H9 (cell line): ENCODE measurements at regions not wholly inside any gene's neighbourhood (a gene's known extent, or its start where the extent isn't known, plus 50 kb on each side); places are given as distances from the start of the nearest gene placed in this dataset.

Experiments used
- DNase-seq: peaks from one replicate; pipeline ENCODE4 v3.0.0-alpha.2; 2017
- H2AFZ ChIP-seq: one replicate; pipeline ENCODE4 v1.6.1; 2013; ENCODE audit warnings: mild to moderate bottlenecking, low read length, control low read depth, moderate library complexity
- H2AK5ac ChIP-seq: 2 replicates; pipeline ENCODE4 v1.6.1; 2013; ENCODE audit warnings: low read length, control low read depth, mixed read lengths; ENCODE audit not compliant: insufficient read length
- H2BK120ac ChIP-seq: one replicate; pipeline ENCODE4 v1.6.1; 2013; ENCODE audit warnings: low read depth, mild to moderate bottlenecking, low read length, control low read depth, inconsistent platforms; ENCODE audit not compliant: poor library complexity, severe bottlenecking
- H2BK12ac ChIP-seq: 2 replicates; pipeline ENCODE4 v1.6.1; 2013; ENCODE audit warnings: low read length, control low read depth, mixed read lengths, low read depth; ENCODE audit not compliant: insufficient read length
- H2BK15ac ChIP-seq: 2 replicates; pipeline ENCODE4 v1.6.1; 2013; ENCODE audit warnings: low read depth, low read length, control low read depth
- H2BK20ac ChIP-seq: one replicate; pipeline ENCODE4 v1.6.1; 2013; ENCODE audit warnings: low read depth, mild to moderate bottlenecking, low read length, control low read depth, inconsistent platforms; ENCODE audit not compliant: poor library complexity, severe bottlenecking
- H2BK5ac ChIP-seq: 2 replicates; pipeline ENCODE4 v1.6.1; 2013; ENCODE audit warnings: low read length, control low read depth, mixed read lengths; ENCODE audit not compliant: insufficient read length
- H3K14ac ChIP-seq: 2 replicates; pipeline ENCODE4 v1.6.1; 2013; ENCODE audit warnings: low read length, control low read depth; ENCODE audit not compliant: insufficient read depth
- H3K18ac ChIP-seq: 2 replicates; pipeline ENCODE4 v1.6.1; 2013; ENCODE audit warnings: low read depth, mild to moderate bottlenecking, mixed read lengths, low read length, control low read depth; ENCODE audit not compliant: insufficient read length
- H3K23ac ChIP-seq: 2 replicates; pipeline ENCODE4 v1.6.1; 2013; ENCODE audit warnings: low read length, control low read depth, mixed read lengths, low read depth; ENCODE audit not compliant: insufficient read length
- H3K23me2 ChIP-seq: 2 replicates; pipeline ENCODE4 v1.6.1; 2013; ENCODE audit warnings: low read depth, mild to moderate bottlenecking, mixed read lengths, low read length, control low read depth; ENCODE audit not compliant: insufficient read length, poor library complexity, severe bottlenecking
- H3K27ac ChIP-seq: 2 replicates; pipeline ENCODE4 v1.5.1; 2013; ENCODE audit warnings: low read length, control low read depth, mixed read lengths, low read depth; ENCODE audit not compliant: insufficient read length
- H3K27me3 ChIP-seq: 2 replicates; pipeline ENCODE4 v1.6.1; 2013; ENCODE audit warnings: low read length, control low read depth, inconsistent platforms; ENCODE audit not compliant: insufficient read depth
- H3K4ac ChIP-seq: 2 replicates; pipeline ENCODE4 v1.6.1; 2013; ENCODE audit warnings: low read depth, mild to moderate bottlenecking, control low read depth, inconsistent platforms, low read length, moderate library complexity
- H3K4me1 ChIP-seq: 2 replicates; pipeline ENCODE4 v1.6.1; 2013; ENCODE audit warnings: low read length, control low read depth, inconsistent platforms; ENCODE audit not compliant: insufficient read depth
- H3K4me2 ChIP-seq: 2 replicates; pipeline ENCODE4 v1.6.1; 2013; ENCODE audit warnings: low read length, control low read depth, mixed read lengths; ENCODE audit not compliant: insufficient read length, insufficient read depth
- H3K56ac ChIP-seq: 2 replicates; pipeline ENCODE4 v1.6.1; 2013; ENCODE audit warnings: low read depth, mild to moderate bottlenecking, mixed read lengths, low read length, control low read depth; ENCODE audit not compliant: insufficient read length
- H3K79me1 ChIP-seq: 2 replicates; pipeline ENCODE4 v1.6.1; 2013; ENCODE audit warnings: low read depth, mild to moderate bottlenecking, moderate library complexity, low read length, control low read depth, inconsistent platforms; ENCODE audit not compliant: insufficient read depth, poor library complexity, severe bottlenecking
- H3K79me2 ChIP-seq: 2 replicates; pipeline ENCODE4 v1.6.1; 2013; ENCODE audit warnings: low read length, control low read depth, inconsistent platforms; ENCODE audit not compliant: insufficient read depth
- H3K9ac ChIP-seq: 2 replicates; pipeline ENCODE4 v1.6.1; 2013; ENCODE audit warnings: low read length, control low read depth, mixed read lengths; ENCODE audit not compliant: insufficient read length; ENCODE audit errors: extremely low read depth
- H3K9me3 ChIP-seq: one replicate; pipeline ENCODE4 v1.6.1; 2013; ENCODE audit warnings: low read depth, low read length, inconsistent platforms; ENCODE audit not compliant: control insufficient read depth
- H3T11ph ChIP-seq: one replicate; pipeline ENCODE4 v1.6.1; 2013; ENCODE audit warnings: mild to moderate bottlenecking, low read length, control low read depth, inconsistent platforms
- H4K20me1 ChIP-seq: one replicate; pipeline ENCODE4 v1.6.1; 2013; ENCODE audit not compliant: control insufficient read depth, insufficient read length, insufficient read depth
- H4K5ac ChIP-seq: 2 replicates; pipeline ENCODE4 v1.6.1; 2013; ENCODE audit warnings: low read depth, mild to moderate bottlenecking, mixed read lengths, low read length, control low read depth; ENCODE audit not compliant: insufficient read length
- H4K8ac ChIP-seq: replicated peaks from 2 replicates; pipeline ENCODE4 v1.6.1; 2013; ENCODE audit warnings: low read length, control low read depth, mixed read lengths, low read depth; ENCODE audit not compliant: insufficient read length
- H4K91ac ChIP-seq: 2 replicates; pipeline ENCODE4 v1.6.1; 2013; ENCODE audit warnings: low read depth, mild to moderate bottlenecking, moderate library complexity, mixed read lengths, low read length, control low read depth; ENCODE audit not compliant: insufficient read length
- H3K27ac Mint-ChIP-seq, 3 experiments: 2 replicates in 2 of 3; 3 replicates in 1 of 3; pipeline ENCODE4 v1.8.0; 2020 to 2021; ENCODE audit warnings: mixed read lengths in 3 of 3, mild to moderate bottlenecking in 1 of 3, moderate library complexity in 1 of 3
- H3K27me3 Mint-ChIP-seq: 2 replicates; pipeline ENCODE4 v1.8.0; 2021; ENCODE audit warnings: low read depth, mild to moderate bottlenecking, moderate library complexity, mixed read lengths
- H3K36me3 Mint-ChIP-seq, 3 experiments: 2 replicates in 2 of 3; 3 replicates in 1 of 3; pipeline ENCODE4 v1.8.0; 2020 to 2021; ENCODE audit warnings: low read depth in 3 of 3, mixed read lengths in 3 of 3; ENCODE audit not compliant: insufficient read depth in 1 of 3
- H3K4me1 Mint-ChIP-seq, 2 experiments: 2 replicates each; pipeline ENCODE4 v1.8.0; 2020; ENCODE audit warnings: mixed read lengths in 2 of 2
- H3K4me3 Mint-ChIP-seq, 2 experiments: 2 replicates in 1 of 2; 3 replicates in 1 of 2; pipeline ENCODE4 v1.8.0; 2020 to 2021; ENCODE audit warnings: mild to moderate bottlenecking in 2 of 2, mixed read lengths in 2 of 2, moderate library complexity in 1 of 2
- H3K9me3 Mint-ChIP-seq, 2 experiments: 2 replicates in 1 of 2; 3 replicates in 1 of 2; pipeline ENCODE4 v1.8.0; 2020; ENCODE audit warnings: mild to moderate bottlenecking in 2 of 2, mixed read lengths in 2 of 2, moderate library complexity in 1 of 2
- CTCF ChIP-seq: fragments of 200-600 bp; sonication (generic); conservative IDR thresholded peaks from 3 replicates; pipeline ENCODE4 v1.8.0; 2021; ENCODE audit warnings: antibody characterized with exemption, mild to moderate bottlenecking
- WGBS: extraction: QIAGEN DNeasy Blood & Tissue Kit; methylation state at CpG from one replicate; pipeline ENCODE4 v1.1.7; 2013; ENCODE audit warnings: missing lambda C conversion rate, low lambda C conversion rate, mixed read lengths; ENCODE audit not compliant: insufficient read length; ENCODE audit errors: extremely low coverage; 5-methylcytosine and 5-hydroxymethylcytosine counted together

- Mint-ChIP-seq H3K27ac (no peak overlapping the region), H3K36me3 (peaks cover 0 to 5% (median 0%) of the 10 kb centered on the region in 3 experiments; a peak in 2 of 7 replicates), H3K4me1 (peaks cover 39 to 43% of the 10 kb centered on the region in 2 experiments), H3K4me3 (no peak overlapping the region), H3K27me3 (peaks cover 36% of the 10 kb centered on the region), H3K9me3 (no peaks in the 10 kb centered on the region; a peak in 2 of 5 replicates)
- Histone ChIP-seq H2BK15ac (no peak overlapping the region), H4K91ac (no peak overlapping the region), H3K14ac (no peak overlapping the region), H4K8ac (no peak overlapping the region), H3K23ac (no peak overlapping the region), H4K20me1 (no peaks in the 10 kb centered on the region), H4K5ac (no peak overlapping the region), H3K79me2 (no peaks in the 10 kb centered on the region), H3K9me3 (no peaks in the 10 kb centered on the region), H2BK12ac (no peak overlapping the region), H3T11ph (no peak overlapping the region), H3K4me1 (no peaks in the 10 kb centered on the region), H3K18ac (no peak overlapping the region), H3K27ac (no peak overlapping the region), H3K4ac (no peak overlapping the region), H3K9ac (no peak overlapping the region), H2BK5ac (no peak overlapping the region), H2AK5ac (no peak overlapping the region), H2BK20ac (no peak overlapping the region), H3K56ac (no peak overlapping the region), H3K23me2 (no peaks in the 10 kb centered on the region), H3K79me1 (no peaks in the 10 kb centered on the region), H2AFZ (no peak overlapping the region), H3K27me3 (no peaks in the 10 kb centered on the region), H2BK120ac (no peak overlapping the region), H3K4me2 (no peak overlapping the region)
- WGBS: no CpG with 5 or more reads among the region's 5 CpGs
- DNase-seq: no peak
- TF ChIP-seq CTCF: no peak
Measured at GRCh38 chr2:239604861-239605260, 204.0 kb upstream of the HDAC4 start.
